SK-N-SH treated with all-trans-retinoic acid at 6 μM for 48 hours (cell line): ENCODE measurements at regions not wholly inside any gene's neighbourhood (a gene's known extent, or its start where the extent isn't known, plus 50 kb on each side); places are given as distances from the start of the nearest gene placed in this dataset.
A peak's percentile ranks its signal among the peaks of the same experiment; 100 is the strongest.

Source experiments
- ARNTL ChIP-seq: fragments of 450-650 bp; formaldehyde crosslinking; IDR thresholded peaks from 2 replicates; pipeline ENCODE4 v1.5.0; 2020; ENCODE audit warnings: low read depth, mild to moderate bottlenecking, moderate library complexity, borderline replicate concordance
- ISL1 ChIP-seq: fragments of 250-450 bp; sonication (Bioruptor Pico); IDR thresholded peaks from 2 replicates; pipeline ENCODE4 v2.1.2; 2022; ENCODE audit warnings: mild to moderate bottlenecking, moderate library complexity
- TCF4 ChIP-seq: fragments of 250-450 bp; sonication (Bioruptor Pico); IDR thresholded peaks from 2 replicates; pipeline ENCODE4 v1.8.0; 2021; ENCODE audit warnings: mild to moderate bottlenecking, moderate library complexity, borderline replicate concordance
- ZC3H10 ChIP-seq: fragments of 250-450 bp; sonication (Bioruptor Pico); IDR thresholded peaks from 2 replicates; pipeline ENCODE4 v1.5.1; 2021; ENCODE audit warnings: mild to moderate bottlenecking, moderate library complexity
- ZFP3 ChIP-seq: fragments of 250-450 bp; sonication (Bioruptor Pico); IDR thresholded peaks from 2 replicates; pipeline ENCODE4 v1.5.0; 2020; ENCODE audit warnings: mild to moderate bottlenecking, moderate library complexity

GRCh38 chr4:95761426-95761825, 78.5 kb upstream of the PDHA2 start:
- 0 out of 2 replicates have a peak, but pooled peaks have one; percentile 13 for TF ChIP-seq ISL1 (CRISPR knock-in tag)
- no peak for TF ChIP-seq ZC3H10
- TF ChIP-seq TCF4 (CRISPR knock-in tag) = no peak
- no peak for TF ChIP-seq ZFP3 (CRISPR knock-in tag)
- TF ChIP-seq ARNTL (CRISPR knock-in tag) = no peak
